NB4 (cell line): ENCODE measurements at regions not wholly inside any gene's neighbourhood (a gene's known extent, or its start where the extent isn't known, plus 50 kb on each side); places are given as distances from the start of the nearest gene placed in this dataset.

ENCODE experiments used
- CTCF ChIP-seq: IDR thresholded peaks from one replicate; pipeline ENCODE4 v1.5.1; 2012; ENCODE audit warnings: low read depth, low read length
- MAX ChIP-seq: IDR thresholded peaks from 2 replicates; pipeline ENCODE4 v1.6.1; 2011; ENCODE audit warnings: low read depth, low read length
- MYC ChIP-seq: IDR thresholded peaks from 2 replicates; pipeline ENCODE4 v1.6.1; 2011; ENCODE audit warnings: low read depth, low read length
- POLR2A ChIP-seq: IDR thresholded peaks from 2 replicates; pipeline ENCODE4 v1.6.1; 2011; ENCODE audit warnings: mild to moderate bottlenecking; ENCODE audit not compliant: insufficient read length; ENCODE audit errors: extremely low read depth

GRCh38 chr16:48814994-48815393 is 205.0 kb upstream of the N4BP1 start:
- TF ChIP-seq CTCF (no peak), POLR2A (no peak), MYC (no peak), MAX (no peak)
